GM12878 (cell line): ENCODE measurements at regions not wholly inside any gene's neighbourhood (a gene's known extent, or its start where the extent isn't known, plus 50 kb on each side); places are given as distances from the start of the nearest gene placed in this dataset.

ENCODE experiments used
- FOXK2 ChIP-seq: fragments of 450-650 bp; IDR thresholded peaks from 2 replicates; pipeline ENCODE4 v1.6.1; 2017; ENCODE audit warnings: mild to moderate bottlenecking, moderate library complexity
- HCFC1 ChIP-seq: fragments of 150-350 bp; IDR thresholded peaks from 2 replicates; pipeline ENCODE4 v1.6.1; 2014; ENCODE audit warnings: low read length
- MTA2 ChIP-seq: fragments of 450-650 bp; IDR thresholded peaks from 2 replicates; pipeline ENCODE4 v1.6.1; 2016; ENCODE audit warnings: low read depth, mild to moderate bottlenecking, moderate library complexity
- SMARCA5 ChIP-seq: fragments of 450-650 bp; IDR thresholded peaks from 2 replicates; pipeline ENCODE4 v1.6.1; 2017; ENCODE audit warnings: mild to moderate bottlenecking
- TF ChIP-seq, protein P1 (sequence below): fragments of 450-650 bp; IDR thresholded peaks from 2 replicates; pipeline ENCODE4 v1.6.1; 2014; ENCODE audit warnings: mild to moderate bottlenecking
- TF ChIP-seq, protein P2 (sequence below): IDR thresholded peaks from 2 replicates; pipeline ENCODE4 v1.6.1; 2011; ENCODE audit warnings: borderline replicate concordance, low read depth, mild to moderate bottlenecking, moderate library complexity, low read length; ENCODE audit not compliant: insufficient read depth, poor library complexity, severe bottlenecking
- TF ChIP-seq, protein P3 (sequence below): IDR thresholded peaks from 2 replicates; pipeline ENCODE4 v1.6.1; 2011; ENCODE audit warnings: low read depth, mild to moderate bottlenecking, low read length, moderate library complexity, borderline replicate concordance; ENCODE audit errors: extremely low read depth
- TF ChIP-seq, protein P4 (sequence below): fragments of 450-650 bp; IDR thresholded peaks from 2 replicates; pipeline ENCODE4 v1.6.1; 2016; ENCODE audit warnings: mild to moderate bottlenecking, moderate library complexity, borderline replicate concordance
- TF ChIP-seq, protein P5 (sequence below): fragments of 450-650 bp; IDR thresholded peaks from 2 replicates; pipeline ENCODE4 v1.6.1; 2017; ENCODE audit warnings: mild to moderate bottlenecking, moderate library complexity

DNA sequence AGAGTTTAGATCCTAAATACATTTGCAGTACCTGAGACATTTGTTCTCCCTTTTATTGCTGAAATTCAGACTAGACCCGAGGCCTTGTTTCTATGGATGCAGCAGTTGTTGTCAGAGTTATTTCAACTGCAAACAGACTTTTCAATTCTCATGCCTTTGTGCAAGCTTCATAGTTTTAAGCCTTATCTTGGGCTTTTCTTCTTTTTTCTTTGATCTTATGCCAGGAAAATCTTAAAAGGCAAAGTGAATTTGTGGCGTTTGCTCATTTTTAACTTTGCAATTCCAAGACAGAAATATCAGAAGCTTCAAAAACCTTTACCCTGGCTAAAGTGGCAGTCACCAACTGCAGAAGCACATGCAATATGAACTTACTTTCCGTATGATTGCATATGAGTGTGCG lies 576.7 kb downstream of the DIPK2A start (continued):
- TF ChIP-seq, protein P1, sequence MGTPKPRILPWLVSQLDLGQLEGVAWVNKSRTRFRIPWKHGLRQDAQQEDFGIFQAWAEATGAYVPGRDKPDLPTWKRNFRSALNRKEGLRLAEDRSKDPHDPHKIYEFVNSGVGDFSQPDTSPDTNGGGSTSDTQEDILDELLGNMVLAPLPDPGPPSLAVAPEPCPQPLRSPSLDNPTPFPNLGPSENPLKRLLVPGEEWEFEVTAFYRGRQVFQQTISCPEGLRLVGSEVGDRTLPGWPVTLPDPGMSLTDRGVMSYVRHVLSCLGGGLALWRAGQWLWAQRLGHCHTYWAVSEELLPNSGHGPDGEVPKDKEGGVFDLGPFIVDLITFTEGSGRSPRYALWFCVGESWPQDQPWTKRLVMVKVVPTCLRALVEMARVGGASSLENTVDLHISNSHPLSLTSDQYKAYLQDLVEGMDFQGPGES: no peak
- TF ChIP-seq, protein P2, sequence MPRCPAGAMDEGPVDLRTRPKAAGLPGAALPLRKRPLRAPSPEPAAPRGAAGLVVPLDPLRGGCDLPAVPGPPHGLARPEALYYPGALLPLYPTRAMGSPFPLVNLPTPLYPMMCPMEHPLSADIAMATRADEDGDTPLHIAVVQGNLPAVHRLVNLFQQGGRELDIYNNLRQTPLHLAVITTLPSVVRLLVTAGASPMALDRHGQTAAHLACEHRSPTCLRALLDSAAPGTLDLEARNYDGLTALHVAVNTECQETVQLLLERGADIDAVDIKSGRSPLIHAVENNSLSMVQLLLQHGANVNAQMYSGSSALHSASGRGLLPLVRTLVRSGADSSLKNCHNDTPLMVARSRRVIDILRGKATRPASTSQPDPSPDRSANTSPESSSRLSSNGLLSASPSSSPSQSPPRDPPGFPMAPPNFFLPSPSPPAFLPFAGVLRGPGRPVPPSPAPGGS: no peak
- TF ChIP-seq HCFC1 (no peak), FOXK2 (no peak), MTA2 (no peak), SMARCA5 (no peak)
- TF ChIP-seq, protein P3, sequence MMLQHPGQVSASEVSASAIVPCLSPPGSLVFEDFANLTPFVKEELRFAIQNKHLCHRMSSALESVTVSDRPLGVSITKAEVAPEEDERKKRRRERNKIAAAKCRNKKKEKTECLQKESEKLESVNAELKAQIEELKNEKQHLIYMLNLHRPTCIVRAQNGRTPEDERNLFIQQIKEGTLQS: no peak
- TF ChIP-seq, protein P4, sequence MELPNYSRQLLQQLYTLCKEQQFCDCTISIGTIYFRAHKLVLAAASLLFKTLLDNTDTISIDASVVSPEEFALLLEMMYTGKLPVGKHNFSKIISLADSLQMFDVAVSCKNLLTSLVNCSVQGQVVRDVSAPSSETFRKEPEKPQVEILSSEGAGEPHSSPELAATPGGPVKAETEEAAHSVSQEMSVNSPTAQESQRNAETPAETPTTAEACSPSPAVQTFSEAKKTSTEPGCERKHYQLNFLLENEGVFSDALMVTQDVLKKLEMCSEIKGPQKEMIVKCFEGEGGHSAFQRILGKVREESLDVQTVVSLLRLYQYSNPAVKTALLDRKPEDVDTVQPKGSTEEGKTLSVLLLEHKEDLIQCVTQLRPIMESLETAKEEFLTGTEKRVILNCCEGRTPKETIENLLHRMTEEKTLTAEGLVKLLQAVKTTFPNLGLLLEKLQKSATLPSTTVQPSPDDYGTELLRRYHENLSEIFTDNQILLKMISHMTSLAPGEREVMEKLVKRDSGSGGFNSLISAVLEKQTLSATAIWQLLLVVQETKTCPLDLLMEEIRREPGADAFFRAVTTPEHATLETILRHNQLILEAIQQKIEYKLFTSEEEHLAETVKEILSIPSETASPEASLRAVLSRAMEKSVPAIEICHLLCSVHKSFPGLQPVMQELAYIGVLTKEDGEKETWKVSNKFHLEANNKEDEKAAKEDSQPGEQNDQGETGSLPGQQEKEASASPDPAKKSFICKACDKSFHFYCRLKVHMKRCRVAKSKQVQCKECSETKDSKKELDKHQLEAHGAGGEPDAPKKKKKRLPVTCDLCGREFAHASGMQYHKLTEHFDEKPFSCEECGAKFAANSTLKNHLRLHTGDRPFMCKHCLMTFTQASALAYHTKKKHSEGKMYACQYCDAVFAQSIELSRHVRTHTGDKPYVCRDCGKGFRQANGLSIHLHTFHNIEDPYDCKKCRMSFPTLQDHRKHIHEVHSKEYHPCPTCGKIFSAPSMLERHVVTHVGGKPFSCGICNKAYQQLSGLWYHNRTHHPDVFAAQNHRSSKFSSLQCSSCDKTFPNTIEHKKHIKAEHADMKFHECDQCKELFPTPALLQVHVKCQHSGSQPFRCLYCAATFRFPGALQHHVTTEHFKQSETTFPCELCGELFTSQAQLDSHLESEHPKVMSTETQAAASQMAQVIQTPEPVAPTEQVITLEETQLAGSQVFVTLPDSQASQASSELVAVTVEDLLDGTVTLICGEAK: no peak
- TF ChIP-seq, protein P5, sequence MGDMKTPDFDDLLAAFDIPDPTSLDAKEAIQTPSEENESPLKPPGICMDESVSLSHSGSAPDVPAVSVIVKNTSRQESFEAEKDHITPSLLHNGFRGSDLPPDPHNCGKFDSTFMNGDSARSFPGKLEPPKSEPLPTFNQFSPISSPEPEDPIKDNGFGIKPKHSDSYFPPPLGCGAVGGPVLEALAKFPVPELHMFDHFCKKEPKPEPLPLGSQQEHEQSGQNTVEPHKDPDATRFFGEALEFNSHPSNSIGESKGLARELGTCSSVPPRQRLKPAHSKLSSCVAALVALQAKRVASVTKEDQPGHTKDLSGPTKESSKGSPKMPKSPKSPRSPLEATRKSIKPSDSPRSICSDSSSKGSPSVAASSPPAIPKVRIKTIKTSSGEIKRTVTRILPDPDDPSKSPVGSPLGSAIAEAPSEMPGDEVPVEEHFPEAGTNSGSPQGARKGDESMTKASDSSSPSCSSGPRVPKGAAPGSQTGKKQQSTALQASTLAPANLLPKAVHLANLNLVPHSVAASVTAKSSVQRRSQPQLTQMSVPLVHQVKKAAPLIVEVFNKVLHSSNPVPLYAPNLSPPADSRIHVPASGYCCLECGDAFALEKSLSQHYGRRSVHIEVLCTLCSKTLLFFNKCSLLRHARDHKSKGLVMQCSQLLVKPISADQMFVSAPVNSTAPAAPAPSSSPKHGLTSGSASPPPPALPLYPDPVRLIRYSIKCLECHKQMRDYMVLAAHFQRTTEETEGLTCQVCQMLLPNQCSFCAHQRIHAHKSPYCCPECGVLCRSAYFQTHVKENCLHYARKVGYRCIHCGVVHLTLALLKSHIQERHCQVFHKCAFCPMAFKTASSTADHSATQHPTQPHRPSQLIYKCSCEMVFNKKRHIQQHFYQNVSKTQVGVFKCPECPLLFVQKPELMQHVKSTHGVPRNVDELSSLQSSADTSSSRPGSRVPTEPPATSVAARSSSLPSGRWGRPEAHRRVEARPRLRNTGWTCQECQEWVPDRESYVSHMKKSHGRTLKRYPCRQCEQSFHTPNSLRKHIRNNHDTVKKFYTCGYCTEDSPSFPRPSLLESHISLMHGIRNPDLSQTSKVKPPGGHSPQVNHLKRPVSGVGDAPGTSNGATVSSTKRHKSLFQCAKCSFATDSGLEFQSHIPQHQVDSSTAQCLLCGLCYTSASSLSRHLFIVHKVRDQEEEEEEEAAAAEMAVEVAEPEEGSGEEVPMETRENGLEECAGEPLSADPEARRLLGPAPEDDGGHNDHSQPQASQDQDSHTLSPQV: no peak
